ENCODE measurements at regions not wholly inside any gene's neighbourhood (a gene's known extent, or its start where the extent isn't known, plus 50 kb on each side); places are given as distances from the start of the nearest gene placed in this dataset.

GRCh38 chr18:38944446-38945024 is 1378.9 kb upstream of the CELF4 start:
- DNase-seq (ENCODE audit: low spot score), result no peak
- no peak overlapping the region for H2AFZ ChIP-seq (replicated peaks)
- peaks cover 18% of the 10 kb centered on the region for H3K4me1 ChIP-seq
- no peak overlapping the region for H3K4me2 ChIP-seq
- H3F3A ChIP-seq (ENCODE audit: low read depth), result peaks cover 14% of the 10 kb centered on the region
- Mint-ChIP-seq H3K9me3 (peaks cover 34% of the 10 kb centered on the region), H3K27ac (no peak overlapping the region), H3K4me3 (no peak overlapping the region), H3K36me3 (peaks cover 3% of the 10 kb centered on the region), H3K4me1 (peaks cover 16% of the 10 kb centered on the region), H3K27me3 (ENCODE audit: insufficient read depth, low read depth) (no peaks in the 10 kb centered on the region)
- no peak overlapping the region for H3K9ac ChIP-seq
- no peaks in the 10 kb centered on the region for H3K27me3 ChIP-seq
- no peak overlapping the region for H3K27ac ChIP-seq
- H3K9me3 ChIP-seq (ENCODE audit: low read depth), result peaks cover 7% of the 10 kb centered on the region
- H3K79me2 ChIP-seq (ENCODE audit: low read depth), result no peaks in the 10 kb centered on the region
- TF ChIP-seq EZH2phosphoT487 (IDR thresholded peaks at IDR 0.05) (no peak), CTCF (IDR thresholded peaks at IDR 0.05) (no peak), EZH2 (IDR thresholded peaks at IDR 0.05) (no peak)
- H4K20me1 ChIP-seq (ENCODE audit: low read depth), result no peaks in the 10 kb centered on the region
- no peaks in the 10 kb centered on the region for H3K36me3 ChIP-seq
- no peak overlapping the region for H3K4me3 ChIP-seq

- no peak overlapping the region for H3K9ac ChIP-seq
- no peak overlapping the region for H3K27ac ChIP-seq
- H3K4me3 ChIP-seq, result no peak overlapping the region
- TF ChIP-seq CTCF (IDR thresholded peaks at IDR 0.05) (no peak), EZH2 (IDR thresholded peaks at IDR 0.05) (no peak), EZH2phosphoT487 (IDR thresholded peaks at IDR 0.05) (no peak)
- Mint-ChIP-seq H3K36me3 (peaks cover 3% of the 10 kb centered on the region), H3K27me3 (ENCODE audit: insufficient read depth, low read depth) (no peaks in the 10 kb centered on the region), H3K9me3 (peaks cover 34% of the 10 kb centered on the region), H3K4me1 (peaks cover 9% of the 10 kb centered on the region), H3K27ac (peak overlapping the region; percentile 44), H3K4me3 (no peak overlapping the region)
- no peak for DNase-seq (ENCODE audit: low spot score)
- H3K79me2 ChIP-seq (ENCODE audit: low read depth), result no peaks in the 10 kb centered on the region
- no peaks in the 10 kb centered on the region for H4K20me1 ChIP-seq (ENCODE audit: low read depth)
- no peaks in the 10 kb centered on the region for H3K4me1 ChIP-seq
- peaks cover 7% of the 10 kb centered on the region for H3K9me3 ChIP-seq (ENCODE audit: low read depth)
- H3K4me2 ChIP-seq, result no peak overlapping the region
- H2AFZ ChIP-seq (replicated peaks), result no peak overlapping the region
- no peaks in the 10 kb centered on the region for H3K27me3 ChIP-seq
- no peaks in the 10 kb centered on the region for H3K36me3 ChIP-seq
- H3F3A ChIP-seq (ENCODE audit: low read depth), result no peaks in the 10 kb centered on the region
Measured at GRCh38 chr18:38941711-38942561, 1376.3 kb upstream of the CELF4 start.

- Histone ChIP-seq H3K9me3 (ENCODE audit: low read depth) (peaks cover 6% of the 10 kb centered on the region), H3K4me3 (no peak overlapping the region), H3K36me3 (no peaks in the 10 kb centered on the region), H3F3A (ENCODE audit: low read depth) (no peaks in the 10 kb centered on the region), H3K27me3 (no peaks in the 10 kb centered on the region), H4K20me1 (ENCODE audit: low read depth) (no peaks in the 10 kb centered on the region), H3K4me2 (no peak overlapping the region), H3K4me1 (no peaks in the 10 kb centered on the region), H3K9ac (no peak overlapping the region), H3K79me2 (ENCODE audit: low read depth) (no peaks in the 10 kb centered on the region), H2AFZ (replicated peaks) (no peak overlapping the region), H3K27ac (no peak overlapping the region)
- Mint-ChIP-seq H3K27me3 (ENCODE audit: insufficient read depth, low read depth) (no peaks in the 10 kb centered on the region), H3K9me3 (peaks cover 26% of the 10 kb centered on the region), H3K27ac (peak overlapping the region; percentile 85), H3K4me1 (peaks cover 9% of the 10 kb centered on the region), H3K4me3 (no peak overlapping the region), H3K36me3 (peaks cover 3% of the 10 kb centered on the region)
- no peak for DNase-seq (ENCODE audit: low spot score)
- TF ChIP-seq EZH2 (IDR thresholded peaks at IDR 0.05) (no peak), CTCF (IDR thresholded peaks at IDR 0.05) (no peak), EZH2phosphoT487 (IDR thresholded peaks at IDR 0.05) (no peak)
Measured at GRCh38 chr18:38940863-38941531, 1375.4 kb upstream of the CELF4 start.
